AG04450 (cell line): ENCODE measurements at regions not wholly inside any gene's neighbourhood (a gene's known extent, or its start where the extent isn't known, plus 50 kb on each side); places are given as distances from the start of the nearest gene placed in this dataset.

Source experiments
- CTCF ChIA-PET: fragments of 300-600, 350-600 bp; formaldehyde crosslinking; extraction: SDS; loops from one replicate; lab custom pipeline; 2022; ENCODE audit warnings: antibody characterized with exemption, inconsistent platforms; lab: Charles Lee
- POLR2A ChIA-PET: fragments of 350-600 bp; formaldehyde crosslinking; extraction: SDS; loops from one replicate; lab custom pipeline; 2021; ENCODE audit warnings: antibody characterized with exemption, inconsistent platforms; lab: Yijun Ruan, JAX
- DNase-seq: peaks from one replicate; pipeline ENCODE4 v3.0.0-alpha.2; 2011; ENCODE audit warnings: low read depth, low spot score
- H3K27ac ChIP-seq: one replicate; pipeline ENCODE4 v1.5.1; 2012; ENCODE audit warnings: low read depth, low read length, control low read depth
- H3K27me3 ChIP-seq: one replicate; pipeline ENCODE4 v1.6.0; 2012; ENCODE audit warnings: low read length; ENCODE audit not compliant: control insufficient read depth, insufficient read depth
- H3K4me3 ChIP-seq: 2 replicates; pipeline ENCODE4 v1.5.1; 2011; ENCODE audit warnings: mild to moderate bottlenecking, low read depth, low read length, control low read depth
- H3K9me3 ChIP-seq: 2 replicates; pipeline ENCODE4 v1.5.1; 2012; ENCODE audit warnings: low read length; ENCODE audit not compliant: control insufficient read depth, insufficient read depth
- TF ChIP-seq, protein P1 (sequence below): IDR thresholded peaks from 2 replicates; pipeline ENCODE4 v1.5.1; 2011; ENCODE audit warnings: low read depth, low read length, control low read depth, inconsistent platforms

- DNase-seq, result no peak
- CTCF ChIA-PET, result no interaction called here
- TF ChIP-seq, protein P1, sequence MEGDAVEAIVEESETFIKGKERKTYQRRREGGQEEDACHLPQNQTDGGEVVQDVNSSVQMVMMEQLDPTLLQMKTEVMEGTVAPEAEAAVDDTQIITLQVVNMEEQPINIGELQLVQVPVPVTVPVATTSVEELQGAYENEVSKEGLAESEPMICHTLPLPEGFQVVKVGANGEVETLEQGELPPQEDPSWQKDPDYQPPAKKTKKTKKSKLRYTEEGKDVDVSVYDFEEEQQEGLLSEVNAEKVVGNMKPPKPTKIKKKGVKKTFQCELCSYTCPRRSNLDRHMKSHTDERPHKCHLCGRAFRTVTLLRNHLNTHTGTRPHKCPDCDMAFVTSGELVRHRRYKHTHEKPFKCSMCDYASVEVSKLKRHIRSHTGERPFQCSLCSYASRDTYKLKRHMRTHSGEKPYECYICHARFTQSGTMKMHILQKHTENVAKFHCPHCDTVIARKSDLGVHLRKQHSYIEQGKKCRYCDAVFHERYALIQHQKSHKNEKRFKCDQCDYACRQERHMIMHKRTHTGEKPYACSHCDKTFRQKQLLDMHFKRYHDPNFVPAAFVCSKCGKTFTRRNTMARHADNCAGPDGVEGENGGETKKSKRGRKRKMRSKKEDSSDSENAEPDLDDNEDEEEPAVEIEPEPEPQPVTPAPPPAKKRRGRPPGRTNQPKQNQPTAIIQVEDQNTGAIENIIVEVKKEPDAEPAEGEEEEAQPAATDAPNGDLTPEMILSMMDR, result no peak
- Histone ChIP-seq H3K9me3 (no peaks in the 10 kb centered on the region), H3K27me3 (no peaks in the 10 kb centered on the region), H3K4me3 (no peak overlapping the region), H3K27ac (no peak overlapping the region)
- POLR2A ChIA-PET, result no interaction called here
Measured at GRCh38 chrX:23482561-23482960, 147.9 kb downstream of the PTCHD1 start.

DNA sequence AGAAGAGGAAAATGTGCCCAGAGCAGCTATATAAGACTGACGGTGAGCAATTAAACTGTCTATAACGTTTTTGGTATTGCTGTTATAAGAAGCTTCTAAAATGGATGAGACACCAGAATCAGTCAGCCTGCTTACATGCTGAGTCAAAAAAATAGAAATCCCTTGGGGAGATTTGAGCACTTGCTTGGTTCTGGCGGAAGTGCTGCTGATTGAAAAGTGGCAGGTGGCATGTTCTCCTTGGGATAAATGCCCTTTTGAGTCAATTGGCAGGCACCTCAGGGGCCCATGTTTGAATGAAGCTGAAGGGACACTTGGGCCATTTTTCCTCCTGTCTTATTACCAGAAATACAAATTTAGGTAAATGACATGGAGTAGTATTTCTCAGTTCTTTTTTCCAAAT is 148.7 kb downstream of the PTCHD1 start:
- CTCF ChIA-PET, result no interaction called here
- H3K27ac ChIP-seq, result no peak overlapping the region
- no peak for DNase-seq
- POLR2A ChIA-PET, result no interaction called here
- no peaks in the 10 kb centered on the region for H3K9me3 ChIP-seq
- TF ChIP-seq, protein P1, result no peak
- no peak overlapping the region for H3K4me3 ChIP-seq
- H3K27me3 ChIP-seq, result no peaks in the 10 kb centered on the region

DNA sequence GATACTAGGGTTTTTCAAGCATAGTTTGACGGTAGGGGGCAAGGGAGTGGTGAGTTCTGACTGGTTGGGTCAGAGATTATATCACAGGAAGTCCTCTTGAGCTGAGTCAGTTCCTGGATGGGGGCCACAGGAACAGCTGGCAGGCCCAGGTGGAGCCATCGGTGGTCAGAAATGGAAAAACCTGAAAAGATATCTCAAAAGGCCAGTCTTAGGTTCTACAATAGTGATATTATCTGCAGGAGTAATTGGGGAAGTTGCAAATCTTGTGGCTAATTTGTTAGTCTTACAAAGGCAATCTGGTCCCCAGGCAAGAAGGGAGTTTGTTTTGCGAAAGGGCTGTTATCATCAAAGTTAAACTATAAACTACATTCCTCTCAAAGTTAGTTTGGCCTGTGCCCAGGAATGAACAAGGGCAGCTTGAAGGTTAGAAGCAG is 159.3 kb downstream of the PTCHD1 start:
- Histone ChIP-seq H3K9me3 (no peaks in the 10 kb centered on the region), H3K27ac (no peak overlapping the region), H3K4me3 (no peak overlapping the region), H3K27me3 (no peaks in the 10 kb centered on the region)
- DNase-seq, result no peak
- ChIA-PET CTCF (no interaction called here), POLR2A (no interaction called here)
- TF ChIP-seq, protein P1, result no peak

DNA sequence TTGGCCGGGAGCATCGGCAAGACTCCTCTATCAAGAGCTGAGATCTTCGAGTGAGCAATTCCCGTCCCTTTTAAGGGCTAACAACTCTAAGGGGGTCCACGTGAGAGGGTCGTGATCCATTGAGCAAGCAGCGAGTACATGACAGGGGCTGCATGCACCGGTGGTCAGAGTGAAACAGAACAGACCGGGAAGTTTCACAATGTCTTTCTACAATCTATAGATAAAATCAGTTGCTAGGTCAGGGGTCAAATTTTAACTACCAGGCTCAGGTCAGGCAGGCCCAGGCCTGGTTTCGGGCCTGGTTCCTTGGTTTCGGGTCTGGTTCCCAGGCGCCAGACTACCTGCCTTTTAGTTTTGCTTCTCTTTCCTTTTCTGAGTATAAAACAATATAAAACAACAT is 160.1 kb downstream of the PTCHD1 start:
- TF ChIP-seq, protein P1, result no peak
- ChIA-PET CTCF (no interaction called here), POLR2A (no interaction called here)
- Histone ChIP-seq H3K4me3 (no peak overlapping the region), H3K27me3 (no peaks in the 10 kb centered on the region), H3K9me3 (no peaks in the 10 kb centered on the region), H3K27ac (no peak overlapping the region)
- DNase-seq, result no peak

DNA sequence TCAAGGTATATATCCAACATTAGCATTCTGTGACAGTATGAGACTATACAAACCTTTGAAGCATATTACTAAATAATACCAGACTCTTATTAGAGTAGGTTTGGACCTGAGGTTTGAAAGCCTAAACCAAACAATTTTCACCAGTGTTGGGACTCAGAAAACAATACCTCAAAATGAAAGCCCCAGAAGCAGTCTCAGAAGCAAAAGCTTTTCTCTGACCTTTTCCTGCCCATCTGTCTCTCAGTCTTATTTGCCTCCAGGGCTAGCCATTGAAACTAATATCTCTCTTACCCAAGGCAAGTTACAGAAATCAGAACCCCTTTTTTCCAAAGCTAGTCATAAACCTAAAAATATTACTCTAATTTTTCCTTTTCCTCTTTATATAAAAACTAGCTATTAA is 163.3 kb downstream of the PTCHD1 start:
- CTCF ChIA-PET, result no interaction called here
- no peak overlapping the region for H3K4me3 ChIP-seq
- no peaks in the 10 kb centered on the region for H3K9me3 ChIP-seq
- H3K27me3 ChIP-seq, result no peaks in the 10 kb centered on the region
- TF ChIP-seq, protein P1, result no peak
- POLR2A ChIA-PET, result no interaction called here
- DNase-seq, result no peak
- H3K27ac ChIP-seq, result no peak overlapping the region
